ENCODE measurements at regions not wholly inside any gene's neighbourhood (a gene's known extent, or its start where the extent isn't known, plus 50 kb on each side); places are given as distances from the start of the nearest gene placed in this dataset.
"Not testable (repeated sequence)": the region's sequence is repeated elsewhere in the genome, so short reads cannot be mapped to it uniquely, and the experiment has no call there.

DNA sequence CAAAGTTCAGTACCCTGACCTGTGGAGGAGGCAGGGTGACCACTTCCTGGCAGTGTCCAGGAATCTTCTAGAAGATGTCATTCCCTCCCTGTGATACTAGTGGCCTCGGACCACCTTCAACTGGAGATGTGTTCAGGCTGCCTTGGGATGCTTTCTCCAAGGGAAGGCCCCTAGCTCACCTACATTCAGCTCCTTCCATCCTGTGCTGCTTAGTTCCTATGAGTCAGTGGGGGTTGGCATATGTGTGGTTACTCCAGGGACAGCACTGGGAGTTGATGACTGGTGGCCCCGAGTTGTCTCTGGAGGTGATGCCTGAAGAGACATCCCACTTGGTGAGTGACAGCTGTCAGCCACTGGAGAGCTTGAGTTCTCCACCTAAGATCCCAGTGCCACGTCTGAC lies 81.8 kb upstream of the OR9Q1 start:
- H3K4me1 Mint-ChIP-seq (ENCODE audit: low read depth) = no peaks in the 10 kb centered on the region
- no peaks in the 10 kb centered on the region for H3K36me3 Mint-ChIP-seq (ENCODE audit: low read depth)
- no peak overlapping the region for H3K4me3 Mint-ChIP-seq
- no peak overlapping the region for H3K27ac Mint-ChIP-seq
- H3K9me3 Mint-ChIP-seq = no peaks in the 10 kb centered on the region
- H3K27me3 Mint-ChIP-seq (ENCODE audit: low read depth) = no peaks in the 10 kb centered on the region

DNA sequence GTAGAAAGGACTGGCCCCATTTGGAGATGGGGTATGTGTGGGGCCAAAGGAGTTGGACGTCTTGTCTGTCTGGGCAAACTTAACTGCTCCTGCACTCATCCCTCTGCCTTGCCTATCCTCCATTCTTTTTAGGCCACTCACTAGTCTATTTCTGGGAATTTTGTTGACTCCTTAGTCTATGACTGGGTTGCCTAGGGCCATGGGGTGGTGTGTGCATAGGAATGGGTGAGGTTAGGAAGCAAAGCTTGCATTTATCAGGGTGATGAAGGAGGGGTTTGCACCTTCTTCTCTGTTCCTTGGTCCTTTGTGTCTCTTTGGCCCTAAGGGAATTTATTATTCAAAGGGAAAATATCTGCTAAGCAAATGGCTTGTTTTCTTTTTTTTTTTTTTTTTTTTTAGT lies 80.9 kb upstream of the OR9Q1 start:
- no peaks in the 10 kb centered on the region for H3K36me3 Mint-ChIP-seq (ENCODE audit: low read depth)
- H3K4me1 Mint-ChIP-seq (ENCODE audit: low read depth) = no peaks in the 10 kb centered on the region
- no peaks in the 10 kb centered on the region for H3K9me3 Mint-ChIP-seq
- H3K4me3 Mint-ChIP-seq = no peak overlapping the region
- H3K27ac Mint-ChIP-seq = no peak overlapping the region
- H3K27me3 Mint-ChIP-seq (ENCODE audit: low read depth) = no peaks in the 10 kb centered on the region

DNA sequence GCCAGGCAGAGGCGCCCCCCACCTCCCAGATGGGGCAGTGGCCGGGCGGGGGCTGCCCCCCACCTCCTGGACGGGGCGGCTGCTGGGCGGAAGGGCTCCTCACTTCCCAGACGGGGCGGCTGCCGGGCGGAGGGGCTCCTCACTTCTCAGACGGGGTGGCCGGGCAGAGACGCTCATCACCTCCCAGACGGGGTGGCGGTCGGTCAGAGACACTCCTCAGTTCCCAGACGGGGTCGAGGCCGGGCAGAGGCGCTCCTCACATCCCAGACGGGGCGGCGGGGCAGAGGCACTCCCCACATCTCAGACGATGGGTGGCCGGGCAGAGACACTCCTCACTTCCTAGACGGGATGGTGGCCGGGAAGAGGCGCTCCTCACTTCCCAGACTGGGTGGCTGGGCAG lies 79.9 kb upstream of the OR9Q1 start:
- H3K4me3 Mint-ChIP-seq; H3K27ac Mint-ChIP-seq; H3K9me3 Mint-ChIP-seq; H3K27me3 Mint-ChIP-seq (ENCODE audit: low read depth); H3K36me3 Mint-ChIP-seq (ENCODE audit: low read depth); H3K4me1 Mint-ChIP-seq (ENCODE audit: low read depth): not testable (repeated sequence)

- Mint-ChIP-seq H3K4me1 (ENCODE audit: low read depth) (no peaks in the 10 kb centered on the region), H3K36me3 (ENCODE audit: low read depth) (no peaks in the 10 kb centered on the region), H3K27ac (no peak overlapping the region), H3K27me3 (ENCODE audit: low read depth) (no peaks in the 10 kb centered on the region), H3K9me3 (no peaks in the 10 kb centered on the region), H3K4me3 (no peak overlapping the region)
Observed at GRCh38 chr11:57946628-57947027, 77.1 kb upstream of the OR9Q1 start.

DNA sequence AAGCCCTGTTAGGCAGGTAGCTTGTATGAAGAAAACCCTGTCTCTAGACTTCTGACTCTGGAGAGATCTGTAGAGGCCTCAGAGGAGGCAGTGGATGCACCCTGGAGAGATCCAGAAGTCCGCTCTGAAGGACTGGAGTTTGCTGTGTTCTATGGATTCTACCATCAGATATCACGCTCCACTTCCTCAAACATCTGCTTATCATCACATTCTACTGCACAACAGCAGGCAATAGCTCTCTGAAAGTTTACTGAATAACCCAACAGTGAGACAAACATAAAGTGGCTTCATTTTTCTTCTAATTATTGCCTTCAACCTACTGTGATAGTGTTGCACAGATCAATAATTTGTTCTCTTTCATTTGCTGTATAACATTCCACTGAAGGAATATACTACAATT lies 59.0 kb upstream of the OR9Q1 start:
- Mint-ChIP-seq H3K4me3 (no peak overlapping the region), H3K9me3 (no peaks in the 10 kb centered on the region)

DNA sequence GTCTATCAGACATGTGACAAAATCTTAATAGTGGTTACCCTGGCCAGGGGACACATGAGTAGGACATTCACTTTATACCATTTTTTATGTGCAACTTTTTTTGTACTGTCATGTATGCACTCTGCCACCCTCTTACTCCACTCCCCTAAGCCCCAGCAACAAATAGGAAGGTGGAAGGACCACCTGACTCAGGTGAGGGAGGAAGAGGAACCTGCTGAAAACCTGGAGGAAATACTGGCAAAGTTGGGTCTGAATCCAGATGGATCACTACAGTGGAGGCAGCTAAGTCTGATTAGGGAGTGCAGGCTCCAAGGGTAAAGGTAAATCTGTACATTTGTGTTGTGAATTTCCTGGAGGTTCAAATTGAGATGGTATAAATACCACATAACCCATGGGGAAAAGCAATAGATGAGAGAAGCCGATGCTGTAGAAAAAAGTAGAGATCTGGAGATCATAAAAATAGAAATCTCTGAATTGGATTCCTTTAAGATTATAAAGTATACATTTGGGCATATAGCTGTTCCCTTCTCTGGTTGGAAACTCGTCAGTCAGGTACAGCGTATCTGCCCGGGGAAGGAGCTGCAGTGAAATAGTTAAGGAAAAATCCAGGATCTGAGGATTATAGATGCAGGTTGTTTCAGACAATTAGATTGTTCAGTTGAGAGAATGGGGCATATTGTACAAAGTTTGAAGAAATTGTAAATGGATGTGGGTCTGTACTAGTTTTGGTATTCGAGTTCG lies 52.2 kb upstream of the OR9Q1 start:
- Mint-ChIP-seq H3K36me3 (ENCODE audit: low read depth) (no peaks in the 10 kb centered on the region), H3K9me3 (no peaks in the 10 kb centered on the region), H3K4me1 (ENCODE audit: low read depth) (no peaks in the 10 kb centered on the region), H3K27ac (no peak overlapping the region), H3K4me3 (no peak overlapping the region), H3K27me3 (ENCODE audit: low read depth) (no peaks in the 10 kb centered on the region)

More for the DNA sequence above, 59.0 kb upstream of the OR9Q1 start:
- Mint-ChIP-seq H3K27me3 (ENCODE audit: low read depth) (no peaks in the 10 kb centered on the region), H3K4me1 (ENCODE audit: low read depth) (no peaks in the 10 kb centered on the region), H3K27ac (no peak overlapping the region), H3K36me3 (ENCODE audit: low read depth) (no peaks in the 10 kb centered on the region)

GRCh38 chr11:57972013-57972367 lies 51.7 kb upstream of the OR9Q1 start:
- Mint-ChIP-seq H3K9me3 (no peaks in the 10 kb centered on the region), H3K4me3 (no peak overlapping the region), H3K36me3 (ENCODE audit: low read depth) (no peaks in the 10 kb centered on the region), H3K4me1 (ENCODE audit: low read depth) (no peaks in the 10 kb centered on the region), H3K27ac (no peak overlapping the region), H3K27me3 (ENCODE audit: low read depth) (no peaks in the 10 kb centered on the region)

Data from T-helper 1 cell treated with Interleukin-12 subunit alpha and Interleukin-12 subunit beta and Interleukin-4 antibody, amounts not matched to agents 30 μg/mL and 1 μg/mL, for 36 hours (primary cell).